Smooth muscle cell (in vitro differentiated cells): ENCODE measurements at regions not wholly inside any gene's neighbourhood (a gene's known extent, or its start where the extent isn't known, plus 50 kb on each side); places are given as distances from the start of the nearest gene placed in this dataset.

Source experiments
- DNase-seq: peaks from one replicate; lab custom pipeline; 2025; ENCODE audit not compliant: unreplicated experiment; lab: John Stamatoyannopoulos, UW
- H2AFZ ChIP-seq: fragments of 200-600 bp; sonication (generic); 2 replicates; pipeline ENCODE4 v1.6.0; 2016; ENCODE audit warnings: antibody characterized with exemption, low read depth, mild to moderate bottlenecking
- H3F3A ChIP-seq: fragments of 200-600 bp; sonication (generic); 2 replicates; pipeline ENCODE4 v1.6.0; 2017; ENCODE audit warnings: antibody characterized with exemption, low read depth
- H3K27ac ChIP-seq: fragments of 200-600 bp; sonication (generic); 2 replicates; pipeline ENCODE4 v1.5.1; 2016; ENCODE audit warnings: low read depth, mild to moderate bottlenecking
- H3K27me3 ChIP-seq: fragments of 200-600 bp; sonication (generic); 2 replicates; pipeline ENCODE4 v1.6.1; 2016; ENCODE audit warnings: low read depth, mild to moderate bottlenecking
- H3K36me3 ChIP-seq: fragments of 200-600 bp; sonication (generic); 2 replicates; pipeline ENCODE4 v1.5.1; 2016; ENCODE audit warnings: low read depth
- H3K4me1 ChIP-seq: fragments of 200-600 bp; sonication (generic); 2 replicates; pipeline ENCODE4 v1.5.1; 2016; ENCODE audit warnings: low read depth
- H3K4me2 ChIP-seq: fragments of 200-600 bp; sonication (generic); 2 replicates; pipeline ENCODE4 v1.6.0; 2016; ENCODE audit warnings: mild to moderate bottlenecking
- H3K4me3 ChIP-seq: fragments of 200-600 bp; sonication (generic); 2 replicates; pipeline ENCODE4 v1.5.1; 2016; ENCODE audit warnings: mild to moderate bottlenecking
- H3K79me2 ChIP-seq: fragments of 200-600 bp; sonication (generic); 2 replicates; pipeline ENCODE4 v1.6.0; 2016; ENCODE audit warnings: low read depth, mild to moderate bottlenecking
- H3K9ac ChIP-seq: fragments of 200-600 bp; sonication (generic); 2 replicates; pipeline ENCODE4 v1.6.0; 2016; ENCODE audit warnings: low read depth
- H3K9me3 ChIP-seq: fragments of 200-600 bp; sonication (generic); replicated peaks from 2 replicates; pipeline ENCODE4 v1.5.1; 2016; ENCODE audit warnings: low read depth
- H4K20me1 ChIP-seq: fragments of 200-600 bp; sonication (generic); 2 replicates; pipeline ENCODE4 v1.6.0; 2016; ENCODE audit warnings: low read depth
- CTCF ChIP-seq: fragments of 200-600 bp; sonication (generic); IDR thresholded peaks from 2 replicates; pipeline ENCODE4 v1.5.1; 2017; ENCODE audit warnings: borderline replicate concordance, mild to moderate bottlenecking, antibody characterized with exemption; ENCODE audit not compliant: insufficient read depth, poor library complexity, severe bottlenecking
- WGBS: methylation state at CpG from one replicate; pipeline ENCODE4 v1.1.7; 2016; ENCODE audit warnings: low lambda C conversion rate; 5-methylcytosine and 5-hydroxymethylcytosine counted together

- 58% methylated on average over 4 of the region's 4 CpGs for WGBS
- no peaks in the 10 kb centered on the region for H3K79me2 ChIP-seq
- no peak for TF ChIP-seq CTCF
Observed at GRCh38 chr6:134632024-134632423, 314.1 kb upstream of the SGK1 start.

GRCh38 chr6:134631398-134631924 is 313.5 kb upstream of the SGK1 start:
- Histone ChIP-seq H4K20me1 (no peaks in the 10 kb centered on the region), H3K79me2 (no peaks in the 10 kb centered on the region), H3K27me3 (no peaks in the 10 kb centered on the region), H2AFZ (no peak overlapping the region), H3K27ac (no peak overlapping the region), H3K9me3 (no peaks in the 10 kb centered on the region), H3K4me2 (peak overlapping the region; percentile 18), H3K9ac (no peak overlapping the region), H3F3A (no peaks in the 10 kb centered on the region), H3K4me1 (no peaks in the 10 kb centered on the region), H3K36me3 (no peaks in the 10 kb centered on the region), H3K4me3 (no peak overlapping the region)
- no peak for TF ChIP-seq CTCF
- WGBS: 81% methylated on average over 1 of the region's 1 CpG
- no peak for DNase-seq

More at GRCh38 chr6:134632024-134632423, 314.1 kb upstream of the SGK1 start:
- no peak for DNase-seq
- Histone ChIP-seq H2AFZ (no peak overlapping the region), H3K4me2 (peak overlapping the region; percentile 51), H3K27me3 (no peaks in the 10 kb centered on the region), H3K9me3 (no peaks in the 10 kb centered on the region), H4K20me1 (no peaks in the 10 kb centered on the region), H3K4me1 (no peaks in the 10 kb centered on the region), H3K9ac (no peak overlapping the region), H3K4me3 (no peak overlapping the region), H3K36me3 (no peaks in the 10 kb centered on the region), H3K27ac (peak overlapping the region; percentile 37), H3F3A (no peaks in the 10 kb centered on the region)

- Histone ChIP-seq H3K4me1 (no peaks in the 10 kb centered on the region), H3K36me3 (no peaks in the 10 kb centered on the region), H3K4me2 (no peak overlapping the region), H4K20me1 (no peaks in the 10 kb centered on the region), H3K79me2 (no peaks in the 10 kb centered on the region), H3K4me3 (no peak overlapping the region), H3K27me3 (no peaks in the 10 kb centered on the region), H3F3A (no peaks in the 10 kb centered on the region), H3K9ac (no peak overlapping the region), H3K9me3 (no peaks in the 10 kb centered on the region), H3K27ac (no peak overlapping the region), H2AFZ (no peak overlapping the region)
- WGBS: 82% methylated on average over 10 of the region's 10 CpGs
- TF ChIP-seq CTCF: no peak
- no peak for DNase-seq
Observed at GRCh38 chr6:134630508-134631121, 312.7 kb upstream of the SGK1 start.

GRCh38 chr6:134628154-134628553 is 310.2 kb upstream of the SGK1 start:
- DNase-seq: no peak
- no peak overlapping the region for H3K4me2 ChIP-seq
- H3K79me2 ChIP-seq: no peaks in the 10 kb centered on the region
- no peak overlapping the region for H3K27ac ChIP-seq
- no peak overlapping the region for H3K9ac ChIP-seq
- no peaks in the 10 kb centered on the region for H4K20me1 ChIP-seq
- H3K9me3 ChIP-seq: no peaks in the 10 kb centered on the region
- H3K36me3 ChIP-seq: no peaks in the 10 kb centered on the region
- 95% methylated on average over 2 of the region's 2 CpGs for WGBS
- no peaks in the 10 kb centered on the region for H3K4me1 ChIP-seq
- no peak for TF ChIP-seq CTCF
- H2AFZ ChIP-seq: no peak overlapping the region
- H3K4me3 ChIP-seq: no peak overlapping the region
- H3K27me3 ChIP-seq: no peaks in the 10 kb centered on the region
- no peaks in the 10 kb centered on the region for H3F3A ChIP-seq
